Esophagus squamous epithelium (tissue), 5 donors: ENCODE measurements at regions not wholly inside any gene's neighbourhood (a gene's known extent, or its start where the extent isn't known, plus 50 kb on each side); places are given as distances from the start of the nearest gene placed in this dataset.

Source experiments
- DNase-seq: peaks from one replicate; lab custom pipeline; 2025; lab: John Stamatoyannopoulos, UW
- H3K27ac ChIP-seq, 4 donors: fragments of 200-600 bp; sonication (generic); one replicate each; pipeline ENCODE4 v1.5.1; 2016 to 2019; ENCODE audit warnings: mild to moderate bottlenecking in 1 of 4
- H3K27me3 ChIP-seq, 4 donors: fragments of 200-600 bp; sonication (generic); 1 replicate in 3 of 4; 2 replicates in 1 of 4; pipeline versions ENCODE4 v1.5.1 to v1.6.0; 2017 to 2021; ENCODE audit warnings: antibody characterized with exemption in 1 of 4
- H3K36me3 ChIP-seq, 3 donors: fragments of 200-600 bp; sonication (generic); one replicate each; pipeline ENCODE4 v1.5.1; 2016 to 2019
- H3K4me1 ChIP-seq, 3 donors: fragments of 200-600 bp; sonication (generic); one replicate each; pipeline ENCODE4 v1.5.1; 2017 to 2019
- H3K4me3 ChIP-seq, 4 donors: fragments of 200-600 bp; sonication (generic); 1 replicate in 3 of 4; 2 replicates in 1 of 4; pipeline ENCODE4 v1.5.1; 2016 to 2019; ENCODE audit warnings: mild to moderate bottlenecking in 2 of 4, moderate library complexity in 1 of 4
- H3K9me3 ChIP-seq, 3 donors: fragments of 200-600 bp; sonication (generic); one replicate each; pipeline ENCODE4 v1.5.1; 2016 to 2019
- POLR2A ChIP-seq, 4 donors: fragments of 450-650 bp; IDR thresholded peaks; one replicate each; pipeline ENCODE4 v1.6.1; 2017; ENCODE audit warnings: antibody characterized with exemption in 4 of 4, mild to moderate bottlenecking in 4 of 4, moderate library complexity in 3 of 4
- WGBS, 2 donors: methylation state at CpG; one replicate each; pipeline ENCODE4 v1.1.5; 2018; 5-methylcytosine and 5-hydroxymethylcytosine counted together
- intact Hi-C: fragments of 100-400 bp; cut with DNase I; formaldehyde crosslinking; loops from one replicate; pipeline ENCODE4 v1.15.0; 2022
- TF ChIP-seq, protein P1 (sequence below), 6 experiments: fragments of 450-650 bp in 4 of 6; fragments of 200-600 bp in 2 of 6; sonication (generic) in 2 of 6; IDR thresholded peaks; one replicate each; pipeline ENCODE4 v1.5.1; 2016 to 2019; ENCODE audit warnings: antibody characterized with exemption in 6 of 6, mild to moderate bottlenecking in 4 of 6, moderate library complexity in 4 of 6
- donor health status: DM: yes; HTN: yes; CAD: no.

- 74 to 80% methylated on average over 1 of the region's 1 CpG for WGBS, 2 donors
- H3K9me3 ChIP-seq: no peaks in the 10 kb centered on the region
- DNase-seq: no peak
- TF ChIP-seq POLR2A (IDR thresholded peaks at IDR 0.05): no peak
- TF ChIP-seq, protein P1, sequence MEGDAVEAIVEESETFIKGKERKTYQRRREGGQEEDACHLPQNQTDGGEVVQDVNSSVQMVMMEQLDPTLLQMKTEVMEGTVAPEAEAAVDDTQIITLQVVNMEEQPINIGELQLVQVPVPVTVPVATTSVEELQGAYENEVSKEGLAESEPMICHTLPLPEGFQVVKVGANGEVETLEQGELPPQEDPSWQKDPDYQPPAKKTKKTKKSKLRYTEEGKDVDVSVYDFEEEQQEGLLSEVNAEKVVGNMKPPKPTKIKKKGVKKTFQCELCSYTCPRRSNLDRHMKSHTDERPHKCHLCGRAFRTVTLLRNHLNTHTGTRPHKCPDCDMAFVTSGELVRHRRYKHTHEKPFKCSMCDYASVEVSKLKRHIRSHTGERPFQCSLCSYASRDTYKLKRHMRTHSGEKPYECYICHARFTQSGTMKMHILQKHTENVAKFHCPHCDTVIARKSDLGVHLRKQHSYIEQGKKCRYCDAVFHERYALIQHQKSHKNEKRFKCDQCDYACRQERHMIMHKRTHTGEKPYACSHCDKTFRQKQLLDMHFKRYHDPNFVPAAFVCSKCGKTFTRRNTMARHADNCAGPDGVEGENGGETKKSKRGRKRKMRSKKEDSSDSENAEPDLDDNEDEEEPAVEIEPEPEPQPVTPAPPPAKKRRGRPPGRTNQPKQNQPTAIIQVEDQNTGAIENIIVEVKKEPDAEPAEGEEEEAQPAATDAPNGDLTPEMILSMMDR (IDR thresholded peaks at IDR 0.05): no peak
- H3K27me3 ChIP-seq: peaks cover 0 to 15% (median 0%) of the 10 kb centered on the region in 4 donors
- H3K27ac ChIP-seq: no peak overlapping the region
- H3K36me3 ChIP-seq: no peaks in the 10 kb centered on the region
- no peaks in the 10 kb centered on the region for H3K4me1 ChIP-seq
- no peak overlapping the region for H3K4me3 ChIP-seq
- intact Hi-C loops: no loop called here
These were observed 241.2 kb upstream of the NCKAP5 start for GRCh38 chr2:133809485-133809884.

DNA sequence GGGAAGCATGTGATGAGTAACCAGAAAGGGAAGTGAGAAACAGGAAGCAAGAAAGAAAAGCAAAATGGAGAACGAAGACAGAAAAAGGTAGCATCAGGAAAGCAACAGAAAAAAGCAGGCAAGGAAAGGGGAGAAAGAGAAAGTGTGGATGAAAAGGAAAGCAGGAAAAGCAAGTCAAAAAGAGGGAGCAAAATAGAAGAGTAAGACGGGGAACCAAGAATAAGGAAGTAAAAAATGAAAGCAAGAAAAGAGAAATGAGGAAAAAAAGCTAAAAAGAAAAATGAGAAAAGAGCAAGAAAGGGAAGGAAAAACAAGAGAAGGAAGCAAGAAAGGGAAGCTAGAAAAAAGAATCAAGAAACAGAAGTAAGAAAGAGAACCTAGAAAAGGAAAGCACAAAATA, 242.3 kb upstream of the NCKAP5 start:
- Histone ChIP-seq H3K27ac (no peak overlapping the region), H3K9me3 (no peaks in the 10 kb centered on the region), H3K36me3 (no peaks in the 10 kb centered on the region), H3K27me3 (peaks cover 0 to 15% (median 0%) of the 10 kb centered on the region in 4 donors), H3K4me3 (no peak overlapping the region), H3K4me1 (no peaks in the 10 kb centered on the region)
- DNase-seq: no peak
- WGBS, 2 donors: 77% methylated on average over 2 of the region's 2 CpGs
- intact Hi-C loops: no loop called here
- TF ChIP-seq, protein P1 (IDR thresholded peaks at IDR 0.05): no peak
- no peak for TF ChIP-seq POLR2A (IDR thresholded peaks at IDR 0.05)

- no peaks in the 10 kb centered on the region for H3K4me1 ChIP-seq
These were observed 243.3 kb upstream of the NCKAP5 start for GRCh38 chr2:133811409-133812125.

DNA sequence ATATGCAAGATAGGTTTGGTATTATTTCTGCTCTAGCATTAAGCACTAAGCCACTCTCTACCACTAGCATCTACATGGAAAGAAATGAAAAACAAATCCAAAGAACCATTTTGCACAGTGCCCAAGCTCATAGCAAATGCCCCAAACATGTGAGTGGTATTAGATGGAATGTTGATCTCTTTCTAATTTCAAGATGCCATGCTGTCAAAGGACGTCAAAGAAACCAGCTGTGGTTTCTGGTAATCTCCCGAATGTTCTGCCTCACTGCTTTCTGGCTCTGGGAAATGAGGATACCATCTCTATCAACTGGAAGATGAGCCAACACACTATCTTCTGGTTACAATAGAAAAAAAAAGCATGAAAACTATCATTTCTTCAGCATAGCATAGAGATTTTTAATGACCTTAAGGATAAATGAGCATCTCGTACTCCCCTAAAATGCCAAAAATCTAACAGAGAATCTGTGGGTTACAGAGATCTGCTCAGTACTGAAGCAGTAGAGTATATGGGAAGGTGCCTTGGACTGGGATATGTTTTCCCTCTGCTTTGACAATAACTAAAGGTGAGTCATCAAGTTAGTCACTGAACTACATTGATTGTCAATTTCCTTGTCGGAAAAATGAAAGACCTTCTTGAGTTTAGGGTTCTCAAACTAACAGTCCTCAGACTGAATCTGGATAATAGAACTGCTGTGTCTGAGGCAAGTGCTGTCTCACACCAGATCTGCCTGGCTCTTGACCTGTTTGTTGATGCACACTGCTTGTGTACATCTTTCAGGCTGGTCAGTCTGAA, 244.8 kb upstream of the NCKAP5 start:
- H3K4me3 ChIP-seq: no peak overlapping the region
- H3K9me3 ChIP-seq: no peaks in the 10 kb centered on the region
- DNase-seq: no peak
- H3K27ac ChIP-seq: no peak overlapping the region
- H3K36me3 ChIP-seq: no peaks in the 10 kb centered on the region
- intact Hi-C loops: no loop called here
- peaks cover 0 to 11% (median 0%) of the 10 kb centered on the region in 4 donors for H3K27me3 ChIP-seq
- 44 to 59% methylated on average over 4 of the region's 4 CpGs for WGBS, 2 donors
- TF ChIP-seq, protein P1 (IDR thresholded peaks at IDR 0.05): no peak
- no peak for TF ChIP-seq POLR2A (IDR thresholded peaks at IDR 0.05)
- H3K4me1 ChIP-seq: no peaks in the 10 kb centered on the region

More at GRCh38 chr2:133811409-133812125, 243.3 kb upstream of the NCKAP5 start:
- DNase-seq: no peak
- WGBS, 2 donors: 62 to 74% methylated on average over 4 of the region's 4 CpGs
- Histone ChIP-seq H3K27me3 (peaks cover 0 to 15% (median 0%) of the 10 kb centered on the region in 4 donors), H3K27ac (no peak overlapping the region), H3K4me3 (no peak overlapping the region), H3K36me3 (no peaks in the 10 kb centered on the region), H3K9me3 (no peaks in the 10 kb centered on the region)
- intact Hi-C loops: no loop called here
- TF ChIP-seq, protein P1 (IDR thresholded peaks at IDR 0.05): no peak
- TF ChIP-seq POLR2A (IDR thresholded peaks at IDR 0.05): no peak

GRCh38 chr2:133814890-133815289, 246.6 kb upstream of the NCKAP5 start:
- Histone ChIP-seq H3K27ac (no peak overlapping the region), H3K4me3 (no peak overlapping the region), H3K36me3 (no peaks in the 10 kb centered on the region), H3K27me3 (no peaks in the 10 kb centered on the region), H3K9me3 (no peaks in the 10 kb centered on the region), H3K4me1 (no peaks in the 10 kb centered on the region)
- DNase-seq: no peak
- intact Hi-C loops: no loop called here
- TF ChIP-seq POLR2A (IDR thresholded peaks at IDR 0.05): no peak
- TF ChIP-seq, protein P1 (IDR thresholded peaks at IDR 0.05): no peak
- WGBS, 2 donors: 30 to 53% methylated on average over 4 of the region's 4 CpGs
